MCF 10A (cell line): ENCODE measurements at regions not wholly inside any gene's neighbourhood (a gene's known extent, or its start where the extent isn't known, plus 50 kb on each side); places are given as distances from the start of the nearest gene placed in this dataset.

ENCODE experiments used
- BruUV-seq: library from RNA; stranded (reverse); fragments of 400-500 nt; replicated peaks from 2 replicates; lab custom pipeline; 2021; lab: Mats Ljungman, UMichigan
- CTCF ChIA-PET: fragments of 300-600 bp; sonication (Branson Sonifier 250); formaldehyde crosslinking; extraction: SDS; loops from one replicate; lab custom pipeline; 2021; ENCODE audit warnings: antibody characterized with exemption, inconsistent platforms; lab: Yijun Ruan, JAX
- POLR2A ChIA-PET: fragments of 300-600, 350-650 bp; sonication (Branson Sonifier 250); formaldehyde crosslinking; extraction: SDS; loops from one replicate; lab custom pipeline; 2020; ENCODE audit warnings: antibody characterized with exemption, inconsistent platforms; lab: Yijun Ruan, JAX
- DNase-seq: peaks from one replicate; pipeline ENCODE4 v3.0.0-alpha.2; 2018; ENCODE audit not compliant: unreplicated experiment
- H3K27ac Mint-ChIP-seq: one replicate; pipeline ENCODE4 v1.8.0; 2022; ENCODE audit warnings: mild to moderate bottlenecking, low read depth, mixed read lengths; ENCODE audit not compliant: unreplicated experiment
- H3K27me3 Mint-ChIP-seq: one replicate; pipeline ENCODE4 v1.8.0; 2022; ENCODE audit warnings: mixed read lengths; ENCODE audit not compliant: insufficient read depth, unreplicated experiment
- H3K36me3 Mint-ChIP-seq: one replicate; pipeline ENCODE4 v1.8.0; 2022; ENCODE audit warnings: mild to moderate bottlenecking, moderate library complexity, mixed read lengths; ENCODE audit not compliant: insufficient read depth, unreplicated experiment
- H3K4me1 Mint-ChIP-seq: one replicate; pipeline ENCODE4 v1.8.0; 2022; ENCODE audit warnings: mixed read lengths; ENCODE audit not compliant: insufficient read depth, unreplicated experiment
- H3K4me3 Mint-ChIP-seq: one replicate; pipeline ENCODE4 v1.8.0; 2022; ENCODE audit warnings: mild to moderate bottlenecking, moderate library complexity, mixed read lengths; ENCODE audit not compliant: unreplicated experiment
- H3K9me3 Mint-ChIP-seq: one replicate; pipeline ENCODE4 v1.8.0; 2022; ENCODE audit warnings: mixed read lengths; ENCODE audit not compliant: unreplicated experiment
- CTCF ChIP-seq: fragments of 200-600 bp; IDR thresholded peaks from one replicate; pipeline ENCODE4 v1.8.0; 2022; ENCODE audit warnings: antibody characterized with exemption, mild to moderate bottlenecking; ENCODE audit not compliant: unreplicated experiment
- intact Hi-C: fragments of 100-400 bp; cut with micrococcal nuclease; formaldehyde crosslinking; loops from 2 replicates; pipeline ENCODE4 v1.14.1; 2022

GRCh38 chr6:168148231-168148849, 69.3 kb upstream of the FRMD1 start:
- Mint-ChIP-seq H3K27me3 (peaks cover 74% of the 10 kb centered on the region), H3K36me3 (no peaks in the 10 kb centered on the region), H3K4me1 (no peaks in the 10 kb centered on the region), H3K4me3 (no peak overlapping the region), H3K27ac (no peak overlapping the region), H3K9me3 (no peaks in the 10 kb centered on the region)
- CTCF ChIA-PET, result no interaction called here
- no peak for TF ChIP-seq CTCF
- no TSS peak for BruUV-seq
- POLR2A ChIA-PET, result interaction anchor here (0.6 kb wide), 2 partner anchors 18 to 164 kb away, joined by 3 read pairs; no protein-coding TSS in a partner anchor
- intact Hi-C loops, result no loop called here
- no peak for DNase-seq

GRCh38 chr6:168147205-168147738, 68.3 kb upstream of the FRMD1 start:
- no TSS peak for BruUV-seq
- DNase-seq, result no peak
- Mint-ChIP-seq H3K4me3 (no peak overlapping the region), H3K4me1 (no peaks in the 10 kb centered on the region), H3K36me3 (no peaks in the 10 kb centered on the region), H3K27me3 (peaks cover 85% of the 10 kb centered on the region), H3K27ac (no peak overlapping the region), H3K9me3 (no peaks in the 10 kb centered on the region)
- CTCF ChIA-PET, result no interaction called here
- no peak for TF ChIP-seq CTCF
- POLR2A ChIA-PET, result no interaction called here
- intact Hi-C loops, result no loop called here

- no peak for TF ChIP-seq CTCF
- H3K4me1 Mint-ChIP-seq, result no peaks in the 10 kb centered on the region
- H3K9me3 Mint-ChIP-seq, result no peaks in the 10 kb centered on the region
- no TSS peak for BruUV-seq
- no peak for DNase-seq
- POLR2A ChIA-PET, result no interaction called here
- no peak overlapping the region for H3K4me3 Mint-ChIP-seq
- H3K27ac Mint-ChIP-seq, result no peak overlapping the region
- CTCF ChIA-PET, result interaction anchor here (0.6 kb wide), 1 partner anchor 42 kb away, joined by 5 read pairs; no protein-coding TSS in a partner anchor
- no peaks in the 10 kb centered on the region for H3K36me3 Mint-ChIP-seq
- intact Hi-C loops, result no loop called here
- peaks cover 93% of the 10 kb centered on the region for H3K27me3 Mint-ChIP-seq
These were observed 67.0 kb upstream of the FRMD1 start for GRCh38 chr6:168145747-168146596.

- no TSS peak for BruUV-seq
- POLR2A ChIA-PET, result no interaction called here
- Mint-ChIP-seq H3K36me3 (no peaks in the 10 kb centered on the region), H3K4me1 (peaks cover 6% of the 10 kb centered on the region), H3K27me3 (peaks cover 37% of the 10 kb centered on the region), H3K4me3 (no peak overlapping the region), H3K27ac (no peak overlapping the region), H3K9me3 (no peaks in the 10 kb centered on the region)
- no peak for DNase-seq
- intact Hi-C loops, result no loop called here
- TF ChIP-seq CTCF, result no peak
- CTCF ChIA-PET, result no interaction called here
These were observed 60.1 kb upstream of the FRMD1 start for GRCh38 chr6:168139121-168139520.
